GM12875 (cell line): ENCODE measurements at regions not wholly inside any gene's neighbourhood (a gene's known extent, or its start where the extent isn't known, plus 50 kb on each side); places are given as distances from the start of the nearest gene placed in this dataset.

Source experiments
- H3K4me3 ChIP-seq: one replicate; pipeline ENCODE4 v1.5.1; 2011; ENCODE audit warnings: low read depth, low read length, control low read depth
- TF ChIP-seq, protein P1 (sequence below): IDR thresholded peaks from 2 replicates; pipeline ENCODE4 v1.5.1; 2011; ENCODE audit warnings: low read depth, mild to moderate bottlenecking, control low read depth, inconsistent platforms, low read length, moderate library complexity, borderline replicate concordance; ENCODE audit not compliant: insufficient read depth

DNA sequence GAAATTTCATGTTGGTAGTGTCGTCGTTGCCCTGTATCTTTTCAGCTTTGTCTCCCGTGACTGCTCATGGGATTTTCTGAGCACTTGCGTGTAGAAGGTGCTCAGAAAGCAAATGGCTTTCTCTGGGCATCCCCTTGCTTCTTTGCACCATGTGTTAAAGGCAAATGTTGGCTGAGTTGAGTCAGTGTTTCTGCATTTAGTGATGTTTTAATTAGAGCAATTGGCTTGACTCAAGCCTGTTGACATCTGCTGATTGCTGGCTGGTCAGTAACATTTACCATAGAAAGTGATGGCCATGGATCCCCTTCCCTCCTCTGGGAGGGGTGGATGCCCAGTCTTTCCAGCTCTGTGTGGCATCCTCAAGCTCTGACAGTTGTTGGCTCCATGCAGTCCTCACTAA lies 187.2 kb upstream of the MPHOSPH6 start:
- TF ChIP-seq, protein P1, sequence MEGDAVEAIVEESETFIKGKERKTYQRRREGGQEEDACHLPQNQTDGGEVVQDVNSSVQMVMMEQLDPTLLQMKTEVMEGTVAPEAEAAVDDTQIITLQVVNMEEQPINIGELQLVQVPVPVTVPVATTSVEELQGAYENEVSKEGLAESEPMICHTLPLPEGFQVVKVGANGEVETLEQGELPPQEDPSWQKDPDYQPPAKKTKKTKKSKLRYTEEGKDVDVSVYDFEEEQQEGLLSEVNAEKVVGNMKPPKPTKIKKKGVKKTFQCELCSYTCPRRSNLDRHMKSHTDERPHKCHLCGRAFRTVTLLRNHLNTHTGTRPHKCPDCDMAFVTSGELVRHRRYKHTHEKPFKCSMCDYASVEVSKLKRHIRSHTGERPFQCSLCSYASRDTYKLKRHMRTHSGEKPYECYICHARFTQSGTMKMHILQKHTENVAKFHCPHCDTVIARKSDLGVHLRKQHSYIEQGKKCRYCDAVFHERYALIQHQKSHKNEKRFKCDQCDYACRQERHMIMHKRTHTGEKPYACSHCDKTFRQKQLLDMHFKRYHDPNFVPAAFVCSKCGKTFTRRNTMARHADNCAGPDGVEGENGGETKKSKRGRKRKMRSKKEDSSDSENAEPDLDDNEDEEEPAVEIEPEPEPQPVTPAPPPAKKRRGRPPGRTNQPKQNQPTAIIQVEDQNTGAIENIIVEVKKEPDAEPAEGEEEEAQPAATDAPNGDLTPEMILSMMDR = no peak
- H3K4me3 ChIP-seq = no peak overlapping the region

DNA sequence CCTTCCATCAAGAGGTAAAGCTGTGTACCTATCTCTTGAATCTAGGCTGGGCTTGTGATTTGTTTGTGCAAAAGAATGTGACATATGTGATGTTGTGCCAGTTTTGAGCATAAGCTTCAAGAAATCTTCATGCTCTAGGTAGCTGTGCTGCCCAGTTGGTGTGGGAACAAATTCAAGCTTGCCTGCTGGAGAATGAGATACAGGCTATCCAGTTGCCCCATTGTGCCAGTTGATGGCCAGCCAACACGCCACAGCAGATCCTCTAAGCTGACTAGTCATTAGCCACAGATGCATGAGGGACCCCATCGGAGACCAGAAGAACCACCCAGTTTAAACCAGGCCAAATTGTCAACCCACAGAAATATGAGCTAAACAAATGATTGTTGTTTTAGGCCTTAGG lies 180.5 kb upstream of the MPHOSPH6 start:
- H3K4me3 ChIP-seq = no peak overlapping the region
- TF ChIP-seq, protein P1 = no peak

DNA sequence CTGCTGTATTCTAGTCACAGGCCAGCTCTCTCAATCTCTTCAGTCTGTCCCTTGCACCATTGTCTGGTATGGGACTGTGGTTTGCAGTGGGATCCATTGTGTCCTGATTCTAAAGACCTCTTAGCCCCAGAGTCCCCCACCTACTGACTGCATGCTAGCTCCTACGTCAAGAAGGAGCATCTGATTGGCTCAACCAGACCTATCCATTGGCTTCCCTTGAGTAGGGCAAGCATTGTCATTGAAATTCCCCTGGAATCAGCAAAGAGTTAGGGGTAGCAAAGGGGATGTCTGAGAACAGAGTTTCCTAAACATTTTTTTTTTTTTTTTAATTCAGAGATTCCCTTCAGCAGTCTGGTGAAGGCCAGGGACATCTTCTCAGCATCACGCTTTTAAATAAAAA lies 175.3 kb upstream of the MPHOSPH6 start:
- no peak overlapping the region for H3K4me3 ChIP-seq
- TF ChIP-seq, protein P1 = no peak

DNA sequence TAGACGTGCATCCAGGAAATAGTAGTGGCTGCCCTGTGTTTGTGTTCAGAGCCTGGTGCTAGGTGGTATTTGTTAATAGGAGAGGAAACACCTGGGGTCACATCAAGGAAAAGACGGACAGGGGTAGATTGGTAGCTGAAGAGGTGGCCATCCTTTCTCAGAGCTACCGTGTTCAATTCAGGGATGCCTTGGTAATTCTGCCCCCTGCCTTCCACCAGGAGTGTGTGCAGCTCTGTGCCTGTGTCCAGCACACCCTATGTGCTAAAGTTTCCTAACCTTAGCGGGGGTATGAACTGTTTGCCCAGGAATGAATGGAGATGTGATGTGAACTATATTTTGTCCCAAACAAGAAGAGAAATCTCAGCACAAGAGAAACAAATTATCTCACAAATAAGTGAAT lies 174.1 kb upstream of the MPHOSPH6 start:
- no peak overlapping the region for H3K4me3 ChIP-seq
- TF ChIP-seq, protein P1 = peak; percentile 40; the same call in 1 of the 2 replicates

DNA sequence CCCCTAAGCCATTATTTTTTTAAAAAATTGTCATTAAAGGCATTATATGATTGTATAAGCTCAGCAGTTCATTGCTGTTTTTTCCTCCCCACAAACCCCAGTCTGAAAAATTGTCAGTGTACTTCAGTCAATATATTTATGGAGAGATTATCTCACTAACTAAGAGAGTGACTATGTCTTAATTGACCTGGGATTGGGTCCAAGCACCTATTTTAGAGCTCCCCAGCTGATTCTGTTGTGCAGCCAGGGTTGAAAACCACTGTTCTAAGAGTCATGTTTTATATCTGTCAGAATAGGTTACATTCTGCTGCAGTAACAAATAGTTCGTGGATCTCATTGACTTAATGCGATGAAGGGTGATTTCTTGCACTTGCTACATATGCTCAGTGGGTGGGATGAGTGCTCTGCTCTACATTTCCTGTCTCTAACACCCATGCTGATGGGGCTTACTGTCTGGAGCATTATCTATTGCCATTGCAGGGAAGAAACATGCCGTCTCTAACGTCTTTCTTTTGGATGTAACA lies 171.2 kb upstream of the MPHOSPH6 start:
- TF ChIP-seq, protein P1 = no peak
- no peak overlapping the region for H3K4me3 ChIP-seq

DNA sequence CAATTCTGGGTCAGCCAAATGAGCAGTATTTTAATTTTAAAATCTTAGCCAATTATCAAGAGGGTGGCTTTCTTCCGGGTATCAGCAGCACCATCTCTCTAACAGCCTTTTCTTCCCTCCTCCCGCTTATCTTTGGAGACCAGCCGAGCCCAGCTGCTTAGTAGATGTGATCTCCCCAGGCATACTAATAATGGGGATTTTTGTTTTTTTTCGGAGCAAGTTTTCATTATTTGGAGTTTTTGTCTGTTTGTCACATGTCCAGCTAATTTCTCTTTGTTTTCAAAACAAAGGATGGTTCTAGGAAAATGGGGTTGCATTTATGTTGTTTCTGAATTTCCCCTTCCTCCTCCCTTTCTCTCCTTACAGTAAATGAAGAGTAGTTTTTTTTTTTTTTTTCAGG lies 170.5 kb upstream of the MPHOSPH6 start:
- no peak overlapping the region for H3K4me3 ChIP-seq
- TF ChIP-seq, protein P1 = no peak

DNA sequence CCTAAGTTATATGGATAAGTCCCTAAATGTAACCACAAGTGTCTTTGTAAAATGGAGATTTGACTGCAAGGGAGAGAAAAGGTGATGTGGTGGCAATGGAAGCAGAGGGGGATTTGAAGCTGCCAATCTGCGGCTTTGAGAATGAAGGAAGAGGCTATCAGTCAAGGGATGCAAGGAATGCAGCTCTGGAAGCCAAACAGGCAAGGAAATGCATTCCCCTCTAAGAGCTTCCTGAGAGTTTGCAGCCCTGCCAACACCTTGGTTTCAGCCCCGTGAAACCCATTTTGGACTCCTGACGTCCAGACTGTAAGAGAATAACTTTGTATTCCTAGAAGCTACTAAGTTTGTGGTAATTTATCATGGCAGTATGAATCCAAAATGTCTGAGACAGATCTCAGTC lies 167.3 kb upstream of the MPHOSPH6 start:
- no peak overlapping the region for H3K4me3 ChIP-seq
- TF ChIP-seq, protein P1 = no peak
